B cell (primary cell): ENCODE measurements at regions not wholly inside any gene's neighbourhood (a gene's known extent, or its start where the extent isn't known, plus 50 kb on each side); places are given as distances from the start of the nearest gene placed in this dataset.

ENCODE experiments used
- EZH2 ChIP-seq: IDR thresholded peaks from 2 replicates; pipeline ENCODE4 v1.6.1; 2012; ENCODE audit warnings: borderline replicate concordance, low read depth, mild to moderate bottlenecking, moderate library complexity, low read length; ENCODE audit not compliant: insufficient read depth, poor library complexity, severe bottlenecking
- TF ChIP-seq, protein P1 (sequence below): fragments of 200-600 bp; IDR thresholded peaks from one replicate; pipeline ENCODE4 v1.8.0; 2022; ENCODE audit warnings: antibody characterized with exemption, mild to moderate bottlenecking

DNA sequence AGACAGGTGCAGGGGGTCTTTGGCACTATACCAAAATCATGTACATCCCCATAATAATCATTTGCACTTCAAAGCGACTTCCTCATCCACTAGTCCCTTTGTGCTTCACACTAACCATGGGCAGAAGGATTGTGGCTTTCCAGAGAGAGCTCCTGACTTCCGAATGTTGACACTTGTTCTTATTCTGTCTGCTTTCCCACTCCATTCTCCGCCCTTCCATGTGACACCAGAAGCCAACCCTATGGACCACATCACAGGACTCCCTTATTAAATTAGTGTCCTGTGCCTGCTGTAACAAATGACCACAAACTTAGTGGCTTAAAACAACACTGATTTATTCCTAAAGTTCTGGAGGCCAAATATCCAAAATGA is 91.6 kb downstream of the CMC2 start:
- TF ChIP-seq, protein P1, sequence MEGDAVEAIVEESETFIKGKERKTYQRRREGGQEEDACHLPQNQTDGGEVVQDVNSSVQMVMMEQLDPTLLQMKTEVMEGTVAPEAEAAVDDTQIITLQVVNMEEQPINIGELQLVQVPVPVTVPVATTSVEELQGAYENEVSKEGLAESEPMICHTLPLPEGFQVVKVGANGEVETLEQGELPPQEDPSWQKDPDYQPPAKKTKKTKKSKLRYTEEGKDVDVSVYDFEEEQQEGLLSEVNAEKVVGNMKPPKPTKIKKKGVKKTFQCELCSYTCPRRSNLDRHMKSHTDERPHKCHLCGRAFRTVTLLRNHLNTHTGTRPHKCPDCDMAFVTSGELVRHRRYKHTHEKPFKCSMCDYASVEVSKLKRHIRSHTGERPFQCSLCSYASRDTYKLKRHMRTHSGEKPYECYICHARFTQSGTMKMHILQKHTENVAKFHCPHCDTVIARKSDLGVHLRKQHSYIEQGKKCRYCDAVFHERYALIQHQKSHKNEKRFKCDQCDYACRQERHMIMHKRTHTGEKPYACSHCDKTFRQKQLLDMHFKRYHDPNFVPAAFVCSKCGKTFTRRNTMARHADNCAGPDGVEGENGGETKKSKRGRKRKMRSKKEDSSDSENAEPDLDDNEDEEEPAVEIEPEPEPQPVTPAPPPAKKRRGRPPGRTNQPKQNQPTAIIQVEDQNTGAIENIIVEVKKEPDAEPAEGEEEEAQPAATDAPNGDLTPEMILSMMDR, result no peak
- TF ChIP-seq EZH2, result no peak
